C4-2B (cell line): ENCODE measurements at regions not wholly inside any gene's neighbourhood (a gene's known extent, or its start where the extent isn't known, plus 50 kb on each side); places are given as distances from the start of the nearest gene placed in this dataset.

Experiments
- H3K27ac ChIP-seq: fragments of 450-650 bp; 2 replicates; pipeline ENCODE4 v1.5.1; 2017
- CTCF ChIP-seq: fragments of 450-650 bp; conservative IDR thresholded peaks from 2 replicates; pipeline ENCODE4 v1.5.1; 2017; ENCODE audit warnings: mild to moderate bottlenecking
- ZFX ChIP-seq: fragments of 450-650 bp; IDR thresholded peaks from 2 replicates; pipeline ENCODE4 v1.6.1; 2017

- TF ChIP-seq ZFX (no peak), CTCF (no peak)
- H3K27ac ChIP-seq: no peak overlapping the region
Measured at GRCh38 chr11:87662287-87662686, 513.0 kb downstream of the RAB38 start.

GRCh38 chr11:87660926-87661660 is 514.1 kb downstream of the RAB38 start:
- TF ChIP-seq CTCF (no peak), ZFX (no peak)
- H3K27ac ChIP-seq: no peak overlapping the region

- TF ChIP-seq CTCF (no peak), ZFX (no peak)
- H3K27ac ChIP-seq: no peak overlapping the region
Measured at GRCh38 chr11:87659807-87660206, 515.4 kb downstream of the RAB38 start.

GRCh38 chr11:87645626-87646025 is 529.6 kb downstream of the RAB38 start:
- H3K27ac ChIP-seq: no peak overlapping the region
- TF ChIP-seq CTCF: no peak
- no peak for TF ChIP-seq ZFX

GRCh38 chr11:87639753-87640364 is 535.4 kb downstream of the RAB38 start:
- H3K27ac ChIP-seq: no peak overlapping the region
- no peak for TF ChIP-seq ZFX
- no peak for TF ChIP-seq CTCF

- H3K27ac ChIP-seq: no peak overlapping the region
- no peak for TF ChIP-seq CTCF
- no peak for TF ChIP-seq ZFX
Measured at GRCh38 chr11:87635001-87635400, 540.2 kb downstream of the RAB38 start.

GRCh38 chr11:87634331-87634730 is 540.9 kb downstream of the RAB38 start:
- H3K27ac ChIP-seq: no peak overlapping the region
- TF ChIP-seq ZFX (no peak), CTCF (no peak)
